Activated CD4-positive, alpha-beta T cell treated with anti-CD3 and anti-CD28 coated beads for 24 hours (primary cell): ENCODE measurements at regions not wholly inside any gene's neighbourhood (a gene's known extent, or its start where the extent isn't known, plus 50 kb on each side); places are given as distances from the start of the nearest gene placed in this dataset.
"Not testable (repeated sequence)": the region's sequence is repeated elsewhere in the genome, so short reads cannot be mapped to it uniquely, and the experiment has no call there.

Experiments
- DNase-seq, 2 donors: peaks; one replicate each; pipeline ENCODE4 v3.0.0-alpha.2; 2020; ENCODE audit warnings: low read depth in 2 of 2

GRCh38 chr1:229153955-229154548, 116.9 kb upstream of the RAB4A start:
- DNase-seq: no peak

GRCh38 chr1:229154811-229155210, 116.1 kb upstream of the RAB4A start:
- DNase-seq: no peak

GRCh38 chr1:229155472-229155871, 115.4 kb upstream of the RAB4A start:
- peak in 1 of 2 donors; percentile 8 for DNase-seq

- DNase-seq: no peak
Observed at GRCh38 chr1:229156872-229157271, 114.0 kb upstream of the RAB4A start.

GRCh38 chr1:229157480-229157879, 113.4 kb upstream of the RAB4A start:
- no peak for DNase-seq

GRCh38 chr1:229158341-229158921, 112.5 kb upstream of the RAB4A start:
- no peak for DNase-seq

GRCh38 chr1:229158927-229159326, 112.0 kb upstream of the RAB4A start:
- no peak for DNase-seq

- no peak for DNase-seq
Observed at GRCh38 chr1:229159668-229160544, 111.0 kb upstream of the RAB4A start.

GRCh38 chr1:229161740-229162139, 109.2 kb upstream of the RAB4A start:
- no peak for DNase-seq

GRCh38 chr1:229162825-229163515, 107.9 kb upstream of the RAB4A start:
- no peak for DNase-seq

- no peak for DNase-seq
Observed at GRCh38 chr1:229164348-229164747, 106.6 kb upstream of the RAB4A start.

GRCh38 chr1:229164836-229165735, 105.8 kb upstream of the RAB4A start:
- DNase-seq: no peak

GRCh38 chr1:229167318-229167717, 103.6 kb upstream of the RAB4A start:
- DNase-seq: no peak

- no peak for DNase-seq
Observed at GRCh38 chr1:229169399-229169798, 101.5 kb upstream of the RAB4A start.

- DNase-seq: no peak
Observed at GRCh38 chr1:229170274-229170673, 100.6 kb upstream of the RAB4A start.

- no peak for DNase-seq
Observed at GRCh38 chr1:229170778-229171505, 100.0 kb upstream of the RAB4A start.

- no peak for DNase-seq
Observed at GRCh38 chr1:229171934-229172333, 99.0 kb upstream of the RAB4A start.

GRCh38 chr1:229173491-229174476, 97.1 kb upstream of the RAB4A start:
- not testable (repeated sequence) for DNase-seq

GRCh38 chr1:229175297-229175696, 95.6 kb upstream of the RAB4A start:
- not testable (repeated sequence) for DNase-seq
